HCT116 (cell line): ENCODE measurements at regions not wholly inside any gene's neighbourhood (a gene's known extent, or its start where the extent isn't known, plus 50 kb on each side); places are given as distances from the start of the nearest gene placed in this dataset.
"Not testable (repeated sequence)": the region's sequence is repeated elsewhere in the genome, so short reads cannot be mapped to it uniquely, and the experiment has no call there.

ENCODE experiments used
- ATAC-seq: fragments of 200-7000 bp; cut with Tn5 transposase; 2 replicates; pipeline ENCODE4 v1.9.1; 2020; ENCODE audit warnings: mild to moderate bottlenecking, moderate library complexity
- BruUV-seq: library from RNA; stranded (reverse); fragments of 400-500 nt; replicated peaks from 2 replicates; lab custom pipeline; 2021; lab: Mats Ljungman, UMichigan
- CTCF ChIA-PET: fragments of 300-600 bp; sonication (Branson Sonifier 250); formaldehyde crosslinking; loops from one replicate; lab custom pipeline; 2021; ENCODE audit warnings: antibody characterized with exemption; lab: Charles Lee
- POLR2A ChIA-PET: fragments of 300-600, 350-600 bp; sonication (Branson Sonifier 250); formaldehyde crosslinking; loops from one replicate; lab custom pipeline; 2021; ENCODE audit warnings: antibody characterized with exemption; lab: Charles Lee
- RAD21 ChIA-PET, 2 experiments: fragments of 300-600 bp; sonication (Branson Sonifier 250); formaldehyde crosslinking; loops; one replicate each; lab custom pipeline; 2023; ENCODE audit warnings: low total read pairs in 2 of 2; ENCODE audit not compliant: uncharacterized antibody in 2 of 2, unreplicated experiment in 2 of 2, low non-redundant PET in 1 of 2; lab: Charles Lee
- DNase-seq: peaks from one replicate; pipeline ENCODE4 v3.0.0-alpha.2; 2010; ENCODE audit warnings: low read depth, low spot score
- H2AFZ ChIP-seq: fragments of 200-600 bp; shearing (Covaris generic), sonication (generic); 2 replicates; pipeline ENCODE4 v1.6.1; 2017; ENCODE audit warnings: low read depth, mixed run types, mixed read lengths, antibody characterized with exemption, low read length; ENCODE audit not compliant: poor library complexity, severe bottlenecking
- H3K27ac ChIP-seq: 2 replicates; pipeline ENCODE4 v1.5.1; 2012; ENCODE audit warnings: low read depth, low read length
- H3K27me3 ChIP-seq: fragments of 200-600 bp; sonication (generic); 2 replicates; pipeline ENCODE4 v1.6.1; 2016; ENCODE audit warnings: mixed run types, low read length, mixed read lengths; ENCODE audit not compliant: insufficient read depth
- H3K36me3 ChIP-seq, 2 experiments: fragments of 200-500 bp in 1 of 2; fragments of 200-600 bp in 1 of 2; sonication (Bioruptor generic) in 1 of 2; sonication (generic) in 1 of 2; 2 replicates each; pipeline versions ENCODE4 v1.5.1 to v1.6.1; 2014 to 2016; ENCODE audit warnings: low read length in 2 of 2, inconsistent platforms in 1 of 2, mixed read lengths in 1 of 2, mixed run types in 1 of 2; ENCODE audit not compliant: insufficient read depth in 2 of 2, control insufficient read depth in 1 of 2
- H3K4me1 ChIP-seq, 2 experiments: fragments of 200-600 bp in 1 of 2; sonication (generic) in 1 of 2; 2 replicates each; pipeline versions ENCODE4 v1.5.1 to v1.6.1; 2012 to 2017; ENCODE audit warnings: low read length in 2 of 2, inconsistent platforms in 1 of 2, mild to moderate bottlenecking in 1 of 2, mixed read lengths in 1 of 2, mixed run types in 1 of 2, moderate library complexity in 1 of 2; ENCODE audit not compliant: insufficient read depth in 2 of 2, control insufficient read depth in 1 of 2
- H3K4me2 ChIP-seq: fragments of 200-600 bp; sonication (generic); 2 replicates; pipeline ENCODE4 v1.6.1; 2017; ENCODE audit warnings: mixed run types, low read length, mixed read lengths
- H3K4me3 ChIP-seq, 2 experiments: fragments of 200-600 bp in 1 of 2; sonication (generic) in 1 of 2; replicated peaks in 1 of 2; 2 replicates each; pipeline ENCODE4 v1.5.1; 2011 to 2016; ENCODE audit warnings: low read length in 2 of 2, control low read depth in 1 of 2, low read depth in 1 of 2, mild to moderate bottlenecking in 1 of 2, mixed read lengths in 1 of 2, mixed run types in 1 of 2
- H3K79me2 ChIP-seq: fragments of 200-600 bp; sonication (generic); 2 replicates; pipeline ENCODE4 v1.6.1; 2017; ENCODE audit warnings: mild to moderate bottlenecking, mixed run types, low read length, moderate library complexity, mixed read lengths; ENCODE audit not compliant: insufficient read depth
- H3K9ac ChIP-seq: fragments of 200-600 bp; sonication (generic); 2 replicates; pipeline ENCODE4 v1.6.1; 2016; ENCODE audit warnings: low read length, mixed read lengths
- H3K9me2 ChIP-seq: fragments of 200-600 bp; sonication (generic), shearing (Covaris generic); 2 replicates; pipeline ENCODE4 v1.6.1; 2017; ENCODE audit warnings: mixed run types, mild to moderate bottlenecking, moderate library complexity; ENCODE audit not compliant: insufficient read depth
- H3K9me3 ChIP-seq, 2 experiments: fragments of 200-500 bp in 1 of 2; fragments of 200-600 bp in 1 of 2; sonication (Bioruptor generic) in 1 of 2; sonication (generic) in 1 of 2; 2 replicates each; pipeline ENCODE4 v1.6.1; 2014 to 2017; ENCODE audit warnings: low read length in 2 of 2, mixed read lengths in 2 of 2, inconsistent platforms in 1 of 2, low read depth in 1 of 2, mild to moderate bottlenecking in 1 of 2, mixed run types in 1 of 2, moderate library complexity in 1 of 2; ENCODE audit not compliant: control insufficient read depth in 1 of 2, insufficient read depth in 1 of 2
- H4K20me1 ChIP-seq: fragments of 200-600 bp; sonication (generic), shearing (Covaris generic); 2 replicates; pipeline ENCODE4 v1.6.1; 2017; ENCODE audit warnings: mixed run types, mild to moderate bottlenecking, moderate library complexity; ENCODE audit not compliant: insufficient read depth
- CBX3 ChIP-seq: IDR thresholded peaks from 2 replicates; pipeline ENCODE4 v1.6.1; 2012; ENCODE audit warnings: low read depth
- EZH2phosphoT487 ChIP-seq: fragments of 200-600 bp; IDR thresholded peaks from 2 replicates; pipeline ENCODE4 v1.6.1; 2018; ENCODE audit warnings: antibody characterized with exemption, borderline replicate concordance
- JUND ChIP-seq: IDR thresholded peaks from 2 replicates; pipeline ENCODE4 v1.6.1; 2012
- YY1 ChIP-seq: IDR thresholded peaks from 2 replicates; pipeline ENCODE4 v1.6.1; 2011; ENCODE audit warnings: low read length, low read depth, moderate library complexity, mild to moderate bottlenecking; ENCODE audit not compliant: insufficient replicate concordance; ENCODE audit errors: extremely low read depth
- ZBTB33 ChIP-seq: IDR thresholded peaks from 2 replicates; pipeline ENCODE4 v1.6.1; 2011; ENCODE audit warnings: mild to moderate bottlenecking, low read length, moderate library complexity; ENCODE audit not compliant: insufficient replicate concordance; ENCODE audit errors: extremely low read depth
- ZNF274 ChIP-seq: fragments of 200-500 bp; sonication (Bioruptor generic); IDR thresholded peaks from 2 replicates; pipeline ENCODE4 v1.6.1; 2014; ENCODE audit warnings: mild to moderate bottlenecking, low read depth, low read length, inconsistent platforms
- intact Hi-C: fragments of 100-400 bp; cut with micrococcal nuclease; formaldehyde crosslinking; loops from 2 replicates; pipeline ENCODE4 v1.10.0; 2022

GRCh38 chr7:66451713-66452112, 177.0 kb upstream of the KCTD7 start:
- H3K4me2 ChIP-seq, CTCF ChIA-PET, H3K27ac ChIP-seq, H3K4me3 ChIP-seq, POLR2A ChIA-PET, intact Hi-C loops, H3K27me3 ChIP-seq, H2AFZ ChIP-seq, RAD21 ChIA-PET, ATAC-seq, H4K20me1 ChIP-seq, DNase-seq, H3K36me3 ChIP-seq, H3K9ac ChIP-seq, H3K9me3 ChIP-seq, H3K9me2 ChIP-seq, H3K79me2 ChIP-seq, H3K4me1 ChIP-seq, BruUV-seq: not testable (repeated sequence)

GRCh38 chr7:66452165-66452564, 176.5 kb upstream of the KCTD7 start:
- Histone ChIP-seq H3K4me1 (no peaks in the 10 kb centered on the region), H3K9ac (no peak overlapping the region), H3K9me2 (no peaks in the 10 kb centered on the region), H3K36me3 (no peaks in the 10 kb centered on the region), H3K27ac (no peak overlapping the region), H3K27me3 (no peaks in the 10 kb centered on the region), H3K9me3 (no peaks in the 10 kb centered on the region), H3K4me2 (no peak overlapping the region), H4K20me1 (no peaks in the 10 kb centered on the region), H3K79me2 (no peaks in the 10 kb centered on the region), H2AFZ (no peak overlapping the region), H3K4me3 (no peak overlapping the region)
- ChIA-PET CTCF (no interaction called here), POLR2A (no interaction called here), RAD21 (no interaction called here)
- TF ChIP-seq CBX3, result no peak
- TF ChIP-seq YY1, result no peak
- TF ChIP-seq EZH2phosphoT487, result no peak
- TF ChIP-seq JUND, result no peak
- no peak for TF ChIP-seq ZNF274
- no peak for TF ChIP-seq ZBTB33
- no TSS peak for BruUV-seq
- ATAC-seq (no peak), DNase-seq (no peak)
- intact Hi-C loops, result no loop called here
